ENCODE measurements at regions not wholly inside any gene's neighbourhood (a gene's known extent, or its start where the extent isn't known, plus 50 kb on each side); places are given as distances from the start of the nearest gene placed in this dataset.

- peaks cover 9% of the 10 kb centered on the region for H3K9me3 Mint-ChIP-seq
- TF ChIP-seq CTCF (conservative IDR thresholded peaks at IDR 0.05) = no peak
Observed at GRCh38 chr10:75329190-75329745, 72.3 kb downstream of the ZNF503 start.

GRCh38 chr10:75326306-75326705, 75.3 kb downstream of the ZNF503 start:
- Mint-ChIP-seq H3K4me1 (no peaks in the 10 kb centered on the region), H3K36me3 (ENCODE audit: low read depth) (no peaks in the 10 kb centered on the region), H3K27ac (no peak overlapping the region), H3K4me3 (no peak overlapping the region), H3K9me3 (peaks cover 2% of the 10 kb centered on the region), H3K27me3 (ENCODE audit: insufficient read depth) (peaks cover 9% of the 10 kb centered on the region)
- no peak for TF ChIP-seq CTCF (conservative IDR thresholded peaks at IDR 0.05)
- no peak overlapping the region for H3K9ac ChIP-seq (ENCODE audit: extremely low read depth, low read length, poor library complexity, severe bottlenecking)
- no peak overlapping the region for H3K4me3 ChIP-seq (ENCODE audit: low read length)
- no peak overlapping the region for H3K27ac ChIP-seq (ENCODE audit: low read depth, low read length)
- DNase-seq = no peak
- H3K4me1 ChIP-seq (ENCODE audit: control insufficient read depth, insufficient read depth, low read length) = no peaks in the 10 kb centered on the region
- no peaks in the 10 kb centered on the region for H3K27me3 ChIP-seq (ENCODE audit: control insufficient read depth, insufficient read depth, low read length, poor library complexity, severe bottlenecking)
- H3K9me3 ChIP-seq (ENCODE audit: control insufficient read depth, low read length) = no peaks in the 10 kb centered on the region
- no peaks in the 10 kb centered on the region for H3K36me3 ChIP-seq (ENCODE audit: control insufficient read depth, insufficient read depth, low read length)

More at GRCh38 chr10:75329190-75329745, 72.3 kb downstream of the ZNF503 start:
- 87% methylated on average over 2 of the region's 2 CpGs; no CpG with 5 or more reads in 1 of the 2 experiments for WGBS, 2 experiments (ENCODE audit: insufficient coverage in 1 of 2, insufficient read length in 1 of 2)
- Histone ChIP-seq H3K9me3 (ENCODE audit: control insufficient read depth, low read length) (no peaks in the 10 kb centered on the region), H3K36me3 (ENCODE audit: control insufficient read depth, insufficient read depth, low read length) (no peaks in the 10 kb centered on the region), H3K4me3 (ENCODE audit: low read length) (no peak overlapping the region), H3K27ac (ENCODE audit: low read depth, low read length) (no peak overlapping the region), H3K4me1 (ENCODE audit: control insufficient read depth, insufficient read depth, low read length) (no peaks in the 10 kb centered on the region), H3K27me3 (ENCODE audit: control insufficient read depth, insufficient read depth, low read length, poor library complexity, severe bottlenecking) (no peaks in the 10 kb centered on the region), H3K9ac (ENCODE audit: extremely low read depth, low read length, poor library complexity, severe bottlenecking) (no peak overlapping the region)
- DNase-seq = no peak
- H3K36me3 Mint-ChIP-seq (ENCODE audit: low read depth) = no peaks in the 10 kb centered on the region
- no peaks in the 10 kb centered on the region for H3K4me1 Mint-ChIP-seq
- peaks cover 11% of the 10 kb centered on the region for H3K27me3 Mint-ChIP-seq (ENCODE audit: insufficient read depth)
- no peak overlapping the region for H3K4me3 Mint-ChIP-seq
- H3K27ac Mint-ChIP-seq = no peak overlapping the region

GRCh38 chr10:75319274-75319673, 82.3 kb downstream of the ZNF503 start:
- DNase-seq = no peak
- no peaks in the 10 kb centered on the region for H3K9me3 ChIP-seq (ENCODE audit: control insufficient read depth, low read length)
- Mint-ChIP-seq H3K36me3 (ENCODE audit: low read depth) (no peaks in the 10 kb centered on the region), H3K9me3 (peaks cover 6% of the 10 kb centered on the region), H3K4me3 (no peak overlapping the region), H3K27ac (no peak overlapping the region), H3K4me1 (no peaks in the 10 kb centered on the region), H3K27me3 (ENCODE audit: insufficient read depth) (peaks cover 3% of the 10 kb centered on the region)
- no peaks in the 10 kb centered on the region for H3K4me1 ChIP-seq (ENCODE audit: control insufficient read depth, insufficient read depth, low read length)
- TF ChIP-seq CTCF (conservative IDR thresholded peaks at IDR 0.05) = peak; percentile 35
- H3K9ac ChIP-seq (ENCODE audit: extremely low read depth, low read length, poor library complexity, severe bottlenecking) = no peak overlapping the region
- H3K27ac ChIP-seq (ENCODE audit: low read depth, low read length) = no peak overlapping the region
- H3K4me3 ChIP-seq (ENCODE audit: low read length) = no peak overlapping the region
- H3K36me3 ChIP-seq (ENCODE audit: control insufficient read depth, insufficient read depth, low read length) = no peaks in the 10 kb centered on the region
- H3K27me3 ChIP-seq (ENCODE audit: control insufficient read depth, insufficient read depth, low read length, poor library complexity, severe bottlenecking) = no peaks in the 10 kb centered on the region
